GM19328 (cell line): ENCODE measurements at regions not wholly inside any gene's neighbourhood (a gene's known extent, or its start where the extent isn't known, plus 50 kb on each side); places are given as distances from the start of the nearest gene placed in this dataset.
A peak's percentile ranks its signal among the peaks of the same experiment; 100 is the strongest.

Source experiments
- ATAC-seq: cut with Tn5 transposase; IDR thresholded peaks from one replicate; pipeline ENCODE4 v1.9.1; 2021; ENCODE audit warnings: mild to moderate bottlenecking, moderate library complexity; ENCODE audit not compliant: unreplicated experiment

GRCh38 chr6:14997507-14997906, 248.4 kb upstream of the JARID2 start:
- no peak for ATAC-seq

- no peak for ATAC-seq
These were observed 246.8 kb upstream of the JARID2 start for GRCh38 chr6:14999106-14999505.

GRCh38 chr6:15001326-15001910, 244.5 kb upstream of the JARID2 start:
- ATAC-seq = no peak

- ATAC-seq = no peak
These were observed 237.6 kb upstream of the JARID2 start for GRCh38 chr6:15008269-15008668.

- no peak for ATAC-seq
These were observed 230.9 kb upstream of the JARID2 start for GRCh38 chr6:15014958-15015357.

GRCh38 chr6:15016813-15017212, 229.1 kb upstream of the JARID2 start:
- ATAC-seq = no peak

GRCh38 chr6:15017261-15017660, 228.6 kb upstream of the JARID2 start:
- ATAC-seq = no peak

- no peak for ATAC-seq
These were observed 228.1 kb upstream of the JARID2 start for GRCh38 chr6:15017803-15018202.

GRCh38 chr6:15020119-15020770, 225.6 kb upstream of the JARID2 start:
- no peak for ATAC-seq

GRCh38 chr6:15021074-15021473, 224.8 kb upstream of the JARID2 start:
- ATAC-seq = no peak

GRCh38 chr6:15023018-15023417, 222.9 kb upstream of the JARID2 start:
- ATAC-seq = peak; percentile 15

GRCh38 chr6:15023448-15023847, 222.4 kb upstream of the JARID2 start:
- ATAC-seq = peak; percentile 86

GRCh38 chr6:15025446-15025845, 220.4 kb upstream of the JARID2 start:
- ATAC-seq = no peak

- ATAC-seq = no peak
These were observed 219.0 kb upstream of the JARID2 start for GRCh38 chr6:15026832-15027231.

GRCh38 chr6:15027472-15027871, 218.4 kb upstream of the JARID2 start:
- no peak for ATAC-seq

GRCh38 chr6:15032015-15032414, 213.9 kb upstream of the JARID2 start:
- ATAC-seq = no peak

GRCh38 chr6:15033850-15034203, 212.0 kb upstream of the JARID2 start:
- no peak for ATAC-seq

GRCh38 chr6:15036690-15037245, 209.1 kb upstream of the JARID2 start:
- ATAC-seq = no peak

GRCh38 chr6:15037253-15037652, 208.6 kb upstream of the JARID2 start:
- no peak for ATAC-seq

GRCh38 chr6:15038013-15038791, 207.7 kb upstream of the JARID2 start:
- ATAC-seq = no peak

GRCh38 chr6:15039136-15039535, 206.7 kb upstream of the JARID2 start:
- no peak for ATAC-seq

- no peak for ATAC-seq
These were observed 202.9 kb upstream of the JARID2 start for GRCh38 chr6:15042938-15043337.
